ENCODE measurements at regions not wholly inside any gene's neighbourhood (a gene's known extent, or its start where the extent isn't known, plus 50 kb on each side); places are given as distances from the start of the nearest gene placed in this dataset.

DNA sequence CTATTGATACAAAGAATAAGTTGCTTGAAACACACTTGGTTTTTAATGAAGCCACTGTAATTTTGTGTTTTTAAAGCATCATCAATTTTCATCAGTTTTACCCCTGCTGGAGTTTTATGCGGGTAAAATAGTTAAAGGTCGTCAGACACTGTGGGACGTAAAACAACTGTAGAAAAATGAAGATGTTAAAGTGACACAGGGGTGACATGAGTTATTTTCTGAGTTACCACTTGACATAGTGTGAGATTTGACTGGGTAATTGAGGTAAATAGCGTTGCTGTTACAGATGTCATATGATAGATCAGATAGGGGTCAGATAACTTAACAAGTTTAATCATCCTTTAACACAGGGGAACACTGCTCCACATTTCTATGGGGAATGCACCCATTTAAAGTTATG lies 297.6 kb downstream of the CHL1 start:
- H3K27me3 Mint-ChIP-seq, result no peaks in the 10 kb centered on the region
- no peaks in the 10 kb centered on the region for H3K9me3 Mint-ChIP-seq (ENCODE audit: low read depth)
- no peak for DNase-seq (ENCODE audit: low spot score, unreplicated experiment)
- H3K4me3 Mint-ChIP-seq (ENCODE audit: low read depth), result no peak overlapping the region
- H3K4me1 Mint-ChIP-seq (ENCODE audit: low read depth), result no peaks in the 10 kb centered on the region
- TF ChIP-seq, protein P1, sequence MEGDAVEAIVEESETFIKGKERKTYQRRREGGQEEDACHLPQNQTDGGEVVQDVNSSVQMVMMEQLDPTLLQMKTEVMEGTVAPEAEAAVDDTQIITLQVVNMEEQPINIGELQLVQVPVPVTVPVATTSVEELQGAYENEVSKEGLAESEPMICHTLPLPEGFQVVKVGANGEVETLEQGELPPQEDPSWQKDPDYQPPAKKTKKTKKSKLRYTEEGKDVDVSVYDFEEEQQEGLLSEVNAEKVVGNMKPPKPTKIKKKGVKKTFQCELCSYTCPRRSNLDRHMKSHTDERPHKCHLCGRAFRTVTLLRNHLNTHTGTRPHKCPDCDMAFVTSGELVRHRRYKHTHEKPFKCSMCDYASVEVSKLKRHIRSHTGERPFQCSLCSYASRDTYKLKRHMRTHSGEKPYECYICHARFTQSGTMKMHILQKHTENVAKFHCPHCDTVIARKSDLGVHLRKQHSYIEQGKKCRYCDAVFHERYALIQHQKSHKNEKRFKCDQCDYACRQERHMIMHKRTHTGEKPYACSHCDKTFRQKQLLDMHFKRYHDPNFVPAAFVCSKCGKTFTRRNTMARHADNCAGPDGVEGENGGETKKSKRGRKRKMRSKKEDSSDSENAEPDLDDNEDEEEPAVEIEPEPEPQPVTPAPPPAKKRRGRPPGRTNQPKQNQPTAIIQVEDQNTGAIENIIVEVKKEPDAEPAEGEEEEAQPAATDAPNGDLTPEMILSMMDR (IDR thresholded peaks at IDR 0.05; ENCODE audit: unreplicated experiment), result no peak
- no peak overlapping the region for H3K27ac Mint-ChIP-seq
- no peaks in the 10 kb centered on the region for H3K36me3 Mint-ChIP-seq (ENCODE audit: insufficient read depth)

DNA sequence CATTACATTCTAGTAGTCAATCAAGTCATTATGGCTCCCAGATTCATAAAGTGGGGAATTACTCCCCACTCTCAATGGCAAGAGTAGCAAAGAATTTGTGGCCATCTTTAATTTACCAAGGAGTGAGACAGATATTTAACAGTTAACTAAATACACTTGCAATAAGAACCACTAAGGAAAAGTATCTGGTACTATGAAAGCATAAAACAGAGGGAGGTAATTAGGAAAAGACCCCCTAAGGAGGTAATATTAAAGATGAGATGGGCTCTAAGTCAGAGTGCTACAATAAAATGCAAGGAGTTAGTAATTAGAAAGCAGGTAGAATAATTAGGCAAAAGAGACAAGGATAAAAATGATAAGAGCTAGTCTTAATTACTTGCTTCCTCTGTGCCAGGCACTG lies 301.9 kb downstream of the CHL1 start:
- no peaks in the 10 kb centered on the region for H3K36me3 Mint-ChIP-seq (ENCODE audit: insufficient read depth)
- no peaks in the 10 kb centered on the region for H3K9me3 Mint-ChIP-seq (ENCODE audit: low read depth)
- H3K4me3 Mint-ChIP-seq (ENCODE audit: low read depth), result no peak overlapping the region
- no peaks in the 10 kb centered on the region for H3K27me3 Mint-ChIP-seq
- DNase-seq (ENCODE audit: low spot score, unreplicated experiment), result no peak
- H3K27ac Mint-ChIP-seq, result no peak overlapping the region
- TF ChIP-seq, protein P1 (IDR thresholded peaks at IDR 0.05; ENCODE audit: unreplicated experiment), result no peak
- H3K4me1 Mint-ChIP-seq (ENCODE audit: low read depth), result no peaks in the 10 kb centered on the region

DNA sequence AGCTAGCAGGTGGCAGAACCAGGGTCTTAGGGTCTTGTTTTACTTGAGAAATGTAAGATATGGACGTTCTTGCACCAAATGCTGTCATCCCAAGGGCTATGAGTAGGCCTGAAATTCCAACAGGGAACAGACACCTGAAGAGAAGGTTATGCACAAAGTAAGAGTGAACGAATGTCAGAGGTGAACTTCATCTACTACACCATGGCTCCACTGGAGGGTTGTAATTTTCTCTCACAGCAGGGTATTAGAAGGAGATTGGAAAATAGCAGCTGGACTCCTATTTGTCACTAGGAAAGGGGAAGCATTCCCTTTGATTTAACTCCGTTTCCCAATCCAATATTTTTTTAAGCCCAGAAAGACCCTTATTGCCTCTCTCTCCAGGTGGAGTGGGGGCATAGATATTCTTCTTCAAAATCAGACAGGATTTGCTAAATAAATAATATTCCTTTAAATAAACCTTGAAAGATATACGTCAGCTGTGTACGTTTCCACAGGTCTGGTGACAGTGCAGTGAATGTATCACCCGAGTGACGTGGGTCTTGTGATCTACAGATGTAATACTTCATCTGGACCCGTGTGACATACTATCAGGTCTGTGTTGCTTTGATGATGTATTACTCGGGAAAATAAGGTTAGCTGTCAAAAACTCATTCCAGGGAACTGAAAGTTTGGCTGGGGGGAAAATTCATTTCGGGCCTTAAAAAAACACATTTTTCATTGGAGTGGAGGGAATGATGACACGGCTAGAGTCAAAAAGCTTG lies 302.6 kb downstream of the CHL1 start:
- Mint-ChIP-seq H3K4me3 (ENCODE audit: low read depth) (no peak overlapping the region), H3K27ac (no peak overlapping the region), H3K36me3 (ENCODE audit: insufficient read depth) (no peaks in the 10 kb centered on the region), H3K4me1 (ENCODE audit: low read depth) (no peaks in the 10 kb centered on the region), H3K27me3 (no peaks in the 10 kb centered on the region), H3K9me3 (ENCODE audit: low read depth) (no peaks in the 10 kb centered on the region)
- TF ChIP-seq, protein P1 (IDR thresholded peaks at IDR 0.05; ENCODE audit: unreplicated experiment), result no peak
- DNase-seq (ENCODE audit: low spot score, unreplicated experiment), result no peak

DNA sequence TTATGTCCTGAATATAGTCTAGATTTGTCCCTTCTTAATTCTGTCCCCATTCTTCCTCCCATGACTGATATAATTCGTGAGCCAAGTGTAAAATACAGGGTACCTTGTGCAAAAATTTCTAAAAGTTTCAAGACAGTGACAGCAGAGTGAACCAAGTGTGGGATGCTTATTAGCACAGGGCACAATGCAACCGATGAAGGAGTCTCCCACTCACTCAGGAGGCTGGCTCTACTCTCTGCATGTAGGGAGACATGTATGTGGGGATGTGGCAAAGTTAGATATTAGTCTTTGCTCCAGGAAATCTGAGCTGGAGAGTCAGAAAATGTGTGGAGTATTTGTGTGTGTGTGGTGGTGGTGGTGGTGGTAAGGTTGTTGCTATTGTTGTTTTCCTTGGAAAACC lies 305.9 kb downstream of the CHL1 start:
- H3K4me1 Mint-ChIP-seq (ENCODE audit: low read depth), result no peaks in the 10 kb centered on the region
- peaks cover 2% of the 10 kb centered on the region for H3K9me3 Mint-ChIP-seq (ENCODE audit: low read depth)
- no peaks in the 10 kb centered on the region for H3K27me3 Mint-ChIP-seq
- H3K27ac Mint-ChIP-seq, result no peak overlapping the region
- TF ChIP-seq, protein P1 (IDR thresholded peaks at IDR 0.05; ENCODE audit: unreplicated experiment), result no peak
- no peak for DNase-seq (ENCODE audit: low spot score, unreplicated experiment)
- no peak overlapping the region for H3K4me3 Mint-ChIP-seq (ENCODE audit: low read depth)
- H3K36me3 Mint-ChIP-seq (ENCODE audit: insufficient read depth), result no peaks in the 10 kb centered on the region

DNA sequence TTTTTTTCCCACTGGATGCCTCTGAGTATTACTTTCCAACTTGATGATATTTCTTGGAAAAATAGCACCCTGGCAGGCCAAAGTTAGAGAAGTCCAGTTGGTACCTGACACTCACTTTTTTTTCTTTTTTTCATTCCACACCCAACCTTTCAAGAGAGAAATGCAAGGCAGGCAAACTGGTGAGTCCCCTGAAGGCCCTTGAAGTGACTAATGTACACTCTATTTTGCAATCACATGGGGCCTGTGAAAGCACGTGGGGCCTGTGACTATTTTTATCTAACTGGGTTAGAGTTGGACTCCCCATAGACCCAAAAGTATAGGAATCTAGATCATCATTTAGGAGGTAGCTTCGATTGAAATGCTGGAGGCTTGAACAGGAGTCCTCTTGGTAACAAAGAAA lies 316.7 kb downstream of the CHL1 start:
- Mint-ChIP-seq H3K27me3 (no peaks in the 10 kb centered on the region), H3K9me3 (ENCODE audit: low read depth) (peaks cover 7% of the 10 kb centered on the region), H3K36me3 (ENCODE audit: insufficient read depth) (no peaks in the 10 kb centered on the region), H3K4me3 (ENCODE audit: low read depth) (no peak overlapping the region), H3K27ac (no peak overlapping the region), H3K4me1 (ENCODE audit: low read depth) (no peaks in the 10 kb centered on the region)
- no peak for DNase-seq (ENCODE audit: low spot score, unreplicated experiment)
- TF ChIP-seq, protein P1 (IDR thresholded peaks at IDR 0.05; ENCODE audit: unreplicated experiment), result no peak

Data from progenitor cell of endocrine pancreas (in vitro differentiated cells).